Cerebellar cortex (tissue), 1 donor: ENCODE measurements at regions not wholly inside any gene's neighbourhood (a gene's known extent, or its start where the extent isn't known, plus 50 kb on each side); places are given as distances from the start of the nearest gene placed in this dataset.
A peak's percentile ranks its signal among the peaks of the same experiment; 100 is the strongest.
"Not testable (repeated sequence)": the region's sequence is repeated elsewhere in the genome, so short reads cannot be mapped to it uniquely, and the experiment has no call there.

Experiments used
- DNase-seq: peaks from one replicate; pipeline ENCODE4 v3.0.0-alpha.2; 2015; ENCODE audit warnings: low spot score

- no peak for DNase-seq
These were observed 101.2 kb downstream of the ESM1 start for GRCh38 chr5:54884195-54884536.

DNA sequence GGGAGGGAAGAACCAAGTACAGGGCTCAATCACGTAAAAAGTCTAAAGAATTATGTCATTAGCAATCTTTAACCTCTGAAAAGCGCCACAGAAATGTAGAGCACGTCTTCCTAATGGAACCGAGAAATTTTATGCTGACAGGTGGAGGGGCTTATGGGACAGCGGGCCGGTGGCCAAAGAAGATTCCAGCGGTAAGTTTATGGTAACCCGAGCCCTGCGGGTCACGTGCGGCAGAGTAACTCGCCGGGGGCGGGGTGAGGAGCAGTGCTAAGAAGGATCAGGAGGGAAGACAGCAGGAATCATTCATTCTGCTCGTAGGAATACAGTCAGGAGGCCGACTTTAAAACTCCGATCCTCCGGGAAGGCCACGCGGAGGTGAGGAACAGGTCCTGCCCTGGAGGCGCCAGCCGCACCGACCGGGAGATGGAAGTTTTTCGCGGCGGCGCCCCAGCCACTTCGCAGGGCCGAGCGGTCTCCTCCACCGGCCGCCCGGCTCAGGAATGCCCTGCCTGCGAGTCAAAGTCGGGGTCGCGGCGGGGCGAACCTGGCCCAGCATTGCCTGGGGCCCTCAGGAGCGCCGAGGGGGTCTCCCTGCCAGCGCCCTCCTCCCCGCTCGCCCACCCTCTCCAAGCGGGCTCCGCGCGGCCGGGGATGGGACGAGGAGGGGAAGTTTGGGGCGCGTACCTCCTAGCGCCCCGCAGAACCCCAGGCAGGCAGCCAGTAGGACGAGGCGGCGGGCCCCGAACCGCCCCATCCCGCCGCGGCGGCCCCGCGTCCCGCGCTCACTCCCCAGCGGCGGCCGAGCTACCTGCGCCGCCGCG is 101.8 kb downstream of the ESM1 start:
- no peak for DNase-seq

DNA sequence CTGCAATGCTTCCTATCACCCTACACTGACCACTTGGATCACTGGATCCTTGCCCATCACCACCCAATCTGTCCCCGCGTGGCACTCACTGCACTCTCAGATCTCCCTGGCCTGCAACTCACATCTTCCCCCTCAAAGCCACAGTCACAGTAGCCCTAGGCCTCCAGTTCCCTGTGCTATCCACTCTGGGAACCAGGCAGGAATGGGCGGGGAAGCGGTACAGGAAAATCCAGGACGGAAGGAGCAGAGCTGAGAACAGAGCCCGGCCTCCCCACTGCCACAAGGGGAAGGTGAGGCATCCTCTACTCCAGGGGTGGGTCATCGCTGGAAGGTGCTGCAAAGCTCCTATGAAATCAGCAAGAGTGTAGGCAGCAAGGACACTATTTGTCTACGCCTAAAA is 102.6 kb downstream of the ESM1 start:
- DNase-seq: no peak

DNA sequence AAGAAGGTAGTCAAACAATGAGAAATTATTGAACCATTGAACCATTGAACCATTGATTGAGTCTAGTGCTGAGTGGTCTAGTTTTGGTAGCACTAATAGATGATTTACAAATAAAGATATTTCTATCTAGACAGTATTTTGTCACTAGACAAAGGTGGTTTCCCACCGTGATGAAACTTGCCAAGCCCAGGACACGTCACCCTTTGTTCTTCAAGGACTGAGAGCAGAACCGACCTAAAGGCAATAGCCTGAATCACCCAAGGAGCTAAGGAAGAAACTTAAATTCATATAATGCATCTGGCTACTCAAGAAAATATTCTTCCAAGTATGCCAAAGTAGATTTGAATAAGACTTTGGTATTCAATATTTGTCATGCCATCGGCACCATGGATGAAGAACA is 103.3 kb downstream of the ESM1 start:
- no peak for DNase-seq

DNA sequence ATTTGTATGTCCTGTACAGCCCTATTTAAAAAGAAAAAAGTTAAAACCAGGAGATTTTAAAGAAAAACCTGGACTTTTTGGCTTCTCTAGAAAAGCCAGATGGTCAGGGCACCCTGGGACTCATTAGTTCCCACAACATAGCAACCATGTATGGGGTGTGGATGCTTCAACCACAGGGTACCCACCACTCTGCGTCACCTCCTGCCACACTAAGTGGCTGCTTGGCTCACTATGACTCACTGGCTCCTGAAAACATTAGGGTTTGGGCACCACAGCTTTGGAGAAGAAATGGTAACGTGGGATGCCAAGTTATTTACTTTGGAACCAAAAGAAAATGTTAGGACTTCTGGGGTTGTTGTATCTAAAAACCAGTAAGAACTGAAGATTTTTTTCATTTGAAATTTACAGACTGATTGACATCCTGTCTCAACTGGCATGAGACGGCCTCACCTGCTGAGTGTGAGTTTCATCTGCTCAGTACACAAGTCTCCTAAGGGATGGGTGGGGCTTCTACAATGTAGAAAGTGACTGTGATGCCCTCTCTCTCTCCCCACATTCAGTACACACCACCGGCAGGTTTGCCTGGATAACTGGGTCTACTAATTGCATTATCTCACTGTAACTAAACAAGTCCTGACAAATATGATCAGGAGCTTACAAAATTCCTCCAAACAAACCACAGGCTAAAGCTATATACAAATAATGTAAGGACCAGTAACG is 103.9 kb downstream of the ESM1 start:
- no peak for DNase-seq

GRCh38 chr5:54876976-54877375 is 108.4 kb downstream of the ESM1 start:
- DNase-seq: no peak

- no peak for DNase-seq
These were observed 108.8 kb downstream of the ESM1 start for GRCh38 chr5:54876556-54876955.

- DNase-seq: no peak
These were observed 110.9 kb downstream of the ESM1 start for GRCh38 chr5:54874337-54875021.

DNA sequence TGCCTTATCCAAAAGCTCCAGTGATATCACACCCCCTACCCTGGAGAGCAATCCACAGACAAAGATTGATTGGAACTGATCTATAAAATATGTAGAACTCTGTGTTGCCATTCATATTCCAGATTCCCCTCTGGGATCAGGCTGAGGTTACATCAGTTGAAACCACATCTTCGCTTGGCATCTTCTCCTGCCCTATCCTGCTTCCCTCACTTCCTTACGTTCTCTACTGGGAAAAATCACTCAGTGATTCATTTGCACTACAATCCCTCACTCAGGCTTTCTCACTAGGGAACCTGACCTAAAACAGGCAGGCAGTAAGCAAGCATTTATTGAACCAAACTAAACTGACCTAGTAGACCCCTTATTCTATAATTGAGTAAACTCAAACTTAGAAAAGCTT is 111.7 kb downstream of the ESM1 start:
- no peak for DNase-seq

- DNase-seq: no peak
These were observed 112.6 kb downstream of the ESM1 start for GRCh38 chr5:54872810-54873209.

GRCh38 chr5:54870271-54870670 is 115.1 kb downstream of the ESM1 start:
- DNase-seq: no peak

DNA sequence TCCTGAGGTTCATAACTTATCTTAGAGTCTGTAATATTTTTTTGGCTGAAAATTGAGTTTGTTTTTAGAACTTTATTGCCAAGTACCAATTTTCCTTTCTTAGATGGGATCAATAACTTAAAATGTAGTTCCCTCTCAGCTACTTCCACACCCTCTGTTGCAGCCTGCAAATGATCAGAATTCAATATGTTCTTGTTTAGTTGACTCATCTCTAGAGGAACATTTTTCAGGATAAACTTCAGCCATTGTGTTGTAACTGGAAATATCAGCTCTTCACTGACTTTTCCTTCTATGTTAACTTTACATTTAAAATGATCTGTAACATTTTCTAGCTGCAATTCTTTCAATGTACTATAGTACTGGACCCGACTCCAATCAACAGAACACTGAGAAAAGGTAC is 115.7 kb downstream of the ESM1 start:
- no peak for DNase-seq

- DNase-seq: no peak
These were observed 116.6 kb downstream of the ESM1 start for GRCh38 chr5:54868511-54869483.

- peak; percentile 73 for DNase-seq
These were observed 118.0 kb downstream of the ESM1 start for GRCh38 chr5:54867310-54867944.

GRCh38 chr5:54864911-54865515 is 120.4 kb downstream of the ESM1 start:
- not testable (repeated sequence) for DNase-seq

- DNase-seq: no peak
These were observed 123.4 kb downstream of the ESM1 start for GRCh38 chr5:54862036-54862435.

DNA sequence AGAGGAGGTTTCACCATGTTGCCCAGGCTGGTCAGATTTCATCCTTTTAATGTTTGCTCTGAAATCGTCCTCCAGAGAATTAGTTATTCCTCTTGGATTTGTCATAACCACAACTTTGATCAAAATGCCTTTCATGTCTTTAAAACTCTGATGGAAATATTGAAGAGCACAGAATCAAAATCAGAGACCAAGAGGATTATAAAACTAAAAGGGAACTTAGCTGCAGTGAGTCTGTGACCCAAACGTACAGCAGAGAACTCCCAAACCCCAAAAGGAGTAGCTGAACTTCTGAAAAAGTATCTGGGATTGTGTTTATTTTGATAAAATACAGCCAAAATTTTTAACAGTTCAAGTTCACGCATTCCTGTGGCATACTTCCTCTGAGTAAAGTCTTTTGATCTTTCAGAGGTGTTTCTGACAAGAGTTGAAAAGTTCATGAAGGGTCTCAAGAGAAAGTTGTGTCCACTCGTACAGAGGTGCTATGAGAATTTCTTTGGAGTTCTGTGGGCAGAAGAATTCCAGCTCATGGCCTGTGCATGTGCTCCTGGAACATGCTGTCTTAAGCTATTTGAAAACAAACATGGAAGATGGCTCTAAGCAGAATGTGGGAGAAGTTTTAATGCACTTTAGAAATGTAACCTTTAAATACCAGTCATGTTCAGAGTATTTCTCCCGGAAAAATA is 124.0 kb downstream of the ESM1 start:
- DNase-seq: no peak

DNA sequence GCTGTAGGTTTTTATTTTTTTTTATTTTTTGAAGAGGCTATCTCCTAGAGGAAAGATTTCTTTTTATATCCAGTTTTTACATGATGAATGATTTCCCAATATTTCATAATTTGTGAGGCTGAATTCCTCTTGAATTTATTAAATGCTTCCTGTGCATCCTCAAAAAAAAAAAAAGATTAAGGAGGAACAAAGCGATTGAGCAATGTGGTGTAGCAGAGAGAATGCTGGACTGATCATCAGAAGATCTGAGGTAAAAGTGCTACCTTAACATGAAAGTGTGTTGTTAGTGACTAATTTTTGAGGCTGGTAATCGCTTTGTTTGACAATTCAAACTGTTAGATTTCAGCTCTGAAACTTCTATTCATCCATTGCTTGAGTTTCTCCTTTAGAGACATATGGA is 125.1 kb downstream of the ESM1 start:
- DNase-seq: no peak

DNA sequence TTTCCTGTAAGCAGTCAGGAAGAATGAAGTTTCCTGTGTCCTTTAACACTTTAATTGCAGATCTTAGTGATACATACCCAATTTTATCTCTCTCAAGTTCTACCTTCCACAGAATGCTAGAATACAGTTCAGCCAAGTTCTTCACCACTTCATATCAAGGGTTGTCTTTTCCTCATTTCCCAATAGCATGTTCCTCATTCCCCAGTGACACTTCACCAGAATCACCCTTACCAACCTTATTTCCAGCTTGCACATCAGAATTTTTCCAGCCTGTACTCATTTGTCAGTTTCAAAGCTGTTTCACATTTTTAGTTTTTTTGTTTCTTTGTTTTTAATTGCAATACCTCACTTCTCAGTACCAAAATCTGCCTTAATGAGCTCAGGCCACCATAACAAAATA is 126.1 kb downstream of the ESM1 start:
- no peak for DNase-seq

DNA sequence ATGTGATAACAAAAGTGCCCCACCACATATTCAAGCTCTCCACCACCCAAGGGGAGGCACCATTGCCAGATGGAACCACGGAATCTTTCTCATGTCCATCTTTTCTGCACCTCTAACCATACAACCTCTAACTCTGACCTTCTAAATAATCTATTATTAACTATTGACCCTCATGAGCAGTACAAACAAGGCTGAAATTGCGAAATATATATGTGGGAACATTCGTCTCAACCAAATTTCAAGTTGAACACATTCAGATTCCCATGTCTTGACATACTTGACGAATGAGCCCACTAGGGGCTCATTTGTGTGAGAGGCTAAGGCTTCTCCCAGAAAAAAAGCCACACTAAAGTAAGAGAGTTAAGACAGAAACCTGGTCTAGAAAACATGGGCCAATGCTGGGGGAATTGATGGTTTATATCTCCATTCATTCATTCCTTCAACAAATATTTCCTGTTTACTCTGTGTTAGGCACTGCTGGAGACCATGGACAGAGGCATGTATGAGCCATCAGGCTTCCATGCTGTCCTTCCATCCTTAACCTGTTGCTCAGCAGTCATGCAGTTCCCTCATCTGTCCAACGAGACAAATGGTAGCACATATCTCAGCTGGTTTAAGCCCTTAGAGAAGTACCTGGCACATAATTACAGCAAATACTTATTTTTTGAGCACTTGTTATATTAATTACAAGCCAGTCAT is 130.4 kb downstream of the ESM1 start:
- DNase-seq: no peak
